ENCODE measurements at regions not wholly inside any gene's neighbourhood (a gene's known extent, or its start where the extent isn't known, plus 50 kb on each side); places are given as distances from the start of the nearest gene placed in this dataset.

GRCh38 chr18:67731851-67732250 is 215.3 kb upstream of the DSEL start:
- Histone ChIP-seq H4K20me1 (ENCODE audit: low read depth) (no peaks in the 10 kb centered on the region), H3K36me3 (no peaks in the 10 kb centered on the region), H3K4me2 (no peak overlapping the region), H3F3A (ENCODE audit: low read depth) (no peaks in the 10 kb centered on the region), H3K27me3 (no peaks in the 10 kb centered on the region), H3K4me3 (no peak overlapping the region), H3K9ac (no peak overlapping the region), H3K4me1 (no peaks in the 10 kb centered on the region), H3K9me3 (ENCODE audit: low read depth) (no peaks in the 10 kb centered on the region), H3K27ac (no peak overlapping the region), H2AFZ (replicated peaks) (no peak overlapping the region), H3K79me2 (ENCODE audit: low read depth) (no peaks in the 10 kb centered on the region)
- no peak for DNase-seq (ENCODE audit: low spot score)
- TF ChIP-seq EZH2 (IDR thresholded peaks at IDR 0.05) (no peak), CTCF (IDR thresholded peaks at IDR 0.05) (no peak), EZH2phosphoT487 (IDR thresholded peaks at IDR 0.05) (no peak)
- Mint-ChIP-seq H3K27ac (no peak overlapping the region), H3K27me3 (ENCODE audit: insufficient read depth, low read depth) (peaks cover 3% of the 10 kb centered on the region), H3K36me3 (no peaks in the 10 kb centered on the region), H3K4me1 (no peaks in the 10 kb centered on the region), H3K4me3 (no peak overlapping the region), H3K9me3 (no peaks in the 10 kb centered on the region)

GRCh38 chr18:67730886-67731285 is 214.4 kb upstream of the DSEL start:
- no peak for TF ChIP-seq EZH2 (IDR thresholded peaks at IDR 0.05)
- TF ChIP-seq EZH2phosphoT487 (IDR thresholded peaks at IDR 0.05) = no peak
- no peak for TF ChIP-seq CTCF (IDR thresholded peaks at IDR 0.05)
- no peaks in the 10 kb centered on the region for H3K36me3 Mint-ChIP-seq
- H3K9me3 ChIP-seq (ENCODE audit: low read depth) = no peaks in the 10 kb centered on the region
- H3K27me3 ChIP-seq = no peaks in the 10 kb centered on the region
- H3K4me1 Mint-ChIP-seq = no peaks in the 10 kb centered on the region
- no peaks in the 10 kb centered on the region for H3K36me3 ChIP-seq
- DNase-seq (ENCODE audit: low spot score) = no peak
- H3K9ac ChIP-seq = no peak overlapping the region
- H3K4me2 ChIP-seq = no peak overlapping the region
- H3K4me3 Mint-ChIP-seq = no peak overlapping the region
- H4K20me1 ChIP-seq (ENCODE audit: low read depth) = no peaks in the 10 kb centered on the region
- H3K27ac Mint-ChIP-seq = no peak overlapping the region
- peaks cover 6% of the 10 kb centered on the region for H3K27me3 Mint-ChIP-seq (ENCODE audit: insufficient read depth, low read depth)
- no peaks in the 10 kb centered on the region for H3K79me2 ChIP-seq (ENCODE audit: low read depth)
- no peak overlapping the region for H3K4me3 ChIP-seq
- no peak overlapping the region for H3K27ac ChIP-seq
- no peaks in the 10 kb centered on the region for H3F3A ChIP-seq (ENCODE audit: low read depth)
- no peak overlapping the region for H2AFZ ChIP-seq (replicated peaks)
- no peaks in the 10 kb centered on the region for H3K4me1 ChIP-seq
- peaks cover 6% of the 10 kb centered on the region for H3K9me3 Mint-ChIP-seq

GRCh38 chr18:67728364-67728763 is 211.8 kb upstream of the DSEL start:
- Histone ChIP-seq H3K79me2 (ENCODE audit: low read depth) (no peaks in the 10 kb centered on the region), H3K36me3 (no peaks in the 10 kb centered on the region), H3K4me3 (no peak overlapping the region), H3K4me2 (no peak overlapping the region), H2AFZ (replicated peaks) (no peak overlapping the region), H3F3A (ENCODE audit: low read depth) (no peaks in the 10 kb centered on the region), H3K9me3 (ENCODE audit: low read depth) (no peaks in the 10 kb centered on the region), H3K27me3 (no peaks in the 10 kb centered on the region), H3K9ac (no peak overlapping the region), H4K20me1 (ENCODE audit: low read depth) (no peaks in the 10 kb centered on the region), H3K27ac (no peak overlapping the region), H3K4me1 (no peaks in the 10 kb centered on the region)
- Mint-ChIP-seq H3K4me3 (no peak overlapping the region), H3K27me3 (ENCODE audit: insufficient read depth, low read depth) (peaks cover 10% of the 10 kb centered on the region), H3K27ac (no peak overlapping the region), H3K36me3 (no peaks in the 10 kb centered on the region), H3K9me3 (peaks cover 14% of the 10 kb centered on the region), H3K4me1 (no peaks in the 10 kb centered on the region)
- no peak for DNase-seq (ENCODE audit: low spot score)
- TF ChIP-seq EZH2 (IDR thresholded peaks at IDR 0.05) (no peak), EZH2phosphoT487 (IDR thresholded peaks at IDR 0.05) (no peak), CTCF (IDR thresholded peaks at IDR 0.05) (no peak)

- H3K36me3 Mint-ChIP-seq = no peaks in the 10 kb centered on the region
- DNase-seq (ENCODE audit: low spot score) = no peak
- H3K4me1 Mint-ChIP-seq = no peaks in the 10 kb centered on the region
- H3K4me3 Mint-ChIP-seq = no peak overlapping the region
- Histone ChIP-seq H3K36me3 (no peaks in the 10 kb centered on the region), H3K9ac (no peak overlapping the region), H3K27me3 (no peaks in the 10 kb centered on the region), H3K9me3 (ENCODE audit: low read depth) (no peaks in the 10 kb centered on the region), H3K27ac (no peak overlapping the region), H4K20me1 (ENCODE audit: low read depth) (no peaks in the 10 kb centered on the region), H3K4me1 (no peaks in the 10 kb centered on the region), H2AFZ (replicated peaks) (no peak overlapping the region), H3F3A (ENCODE audit: low read depth) (no peaks in the 10 kb centered on the region), H3K4me2 (no peak overlapping the region), H3K79me2 (ENCODE audit: low read depth) (no peaks in the 10 kb centered on the region), H3K4me3 (no peak overlapping the region)
- H3K27ac Mint-ChIP-seq = no peak overlapping the region
- TF ChIP-seq EZH2 (IDR thresholded peaks at IDR 0.05) (no peak), CTCF (IDR thresholded peaks at IDR 0.05) (no peak), EZH2phosphoT487 (IDR thresholded peaks at IDR 0.05) (no peak)
- peaks cover 17% of the 10 kb centered on the region for H3K9me3 Mint-ChIP-seq
- peaks cover 10% of the 10 kb centered on the region for H3K27me3 Mint-ChIP-seq (ENCODE audit: insufficient read depth, low read depth)
Observed at GRCh38 chr18:67726882-67727281, 210.4 kb upstream of the DSEL start.
